Osteoblast (primary cell): ENCODE measurements at regions not wholly inside any gene's neighbourhood (a gene's known extent, or its start where the extent isn't known, plus 50 kb on each side); places are given as distances from the start of the nearest gene placed in this dataset. TPM values are rescaled to one million over a fixed set of nuclear protein-coding genes. Genes with fewer than 3 reads are reported as not detected.

Source experiments
- DNase-seq: peaks from one replicate; pipeline ENCODE4 v3.0.0; 2011; ENCODE audit warnings: low spot score, mixed read lengths; ENCODE audit not compliant: insufficient read length; ENCODE audit errors: missing footprints
- H2AFZ ChIP-seq: 2 replicates; pipeline ENCODE4 v1.6.0; 2011; ENCODE audit warnings: mild to moderate bottlenecking, low read length
- H3K27ac ChIP-seq: 2 replicates; pipeline ENCODE4 v1.5.1; 2011; ENCODE audit warnings: mild to moderate bottlenecking, low read depth, low read length, moderate library complexity
- H3K27me3 ChIP-seq: 2 replicates; pipeline ENCODE4 v1.6.0; 2012; ENCODE audit warnings: mild to moderate bottlenecking, control low read depth, inconsistent platforms, low read length, moderate library complexity; ENCODE audit not compliant: insufficient read depth
- H3K36me3 ChIP-seq: 2 replicates; pipeline ENCODE4 v1.5.1; 2011; ENCODE audit warnings: mild to moderate bottlenecking, low read length, control low read depth, moderate library complexity; ENCODE audit not compliant: insufficient read depth
- H3K4me1 ChIP-seq: 2 replicates; pipeline ENCODE4 v1.5.1; 2011; ENCODE audit warnings: mild to moderate bottlenecking, low read length, control low read depth, moderate library complexity; ENCODE audit not compliant: insufficient read depth
- H3K4me2 ChIP-seq: 2 replicates; pipeline ENCODE4 v1.6.0; 2011; ENCODE audit warnings: mild to moderate bottlenecking, low read length; ENCODE audit not compliant: insufficient read depth
- H3K4me3 ChIP-seq: fragments of 200-600 bp; sonication (generic); 3 replicates; pipeline ENCODE4 v1.5.1; 2012; ENCODE audit warnings: mild to moderate bottlenecking, low read length, inconsistent platforms; ENCODE audit not compliant: insufficient read depth
- H3K79me2 ChIP-seq: 2 replicates; pipeline ENCODE4 v1.6.0; 2012; ENCODE audit warnings: mild to moderate bottlenecking, low read length, control low read depth, inconsistent platforms; ENCODE audit not compliant: insufficient read depth
- H3K9me3 ChIP-seq: 2 replicates; pipeline ENCODE4 v1.5.1; 2011; ENCODE audit warnings: low read depth, low read length, control low read depth
- H4K20me1 ChIP-seq: 2 replicates; pipeline ENCODE4 v1.6.0; 2012; ENCODE audit warnings: mild to moderate bottlenecking, low read length, control low read depth; ENCODE audit not compliant: insufficient read depth
- CTCF ChIP-seq: IDR thresholded peaks from 2 replicates; pipeline ENCODE4 v1.5.1; 2011; ENCODE audit warnings: mild to moderate bottlenecking, low read depth, low read length, moderate library complexity; ENCODE audit errors: extremely low read depth
- small RNA-seq: library from RNA; depleted of rRNA; stranded (forward); fragments of <200 nt; gene quantifications from one replicate; pipeline ENCODE3, GENCODE V24; 2012

- Histone ChIP-seq H3K4me3 (no peak overlapping the region), H3K79me2 (no peaks in the 10 kb centered on the region), H3K36me3 (no peaks in the 10 kb centered on the region), H3K4me2 (no peak overlapping the region), H3K27me3 (no peaks in the 10 kb centered on the region), H2AFZ (no peak overlapping the region), H4K20me1 (no peaks in the 10 kb centered on the region), H3K27ac (no peak overlapping the region), H3K9me3 (no peaks in the 10 kb centered on the region), H3K4me1 (no peaks in the 10 kb centered on the region)
- no peak for TF ChIP-seq CTCF
- no peak for DNase-seq
Observed at GRCh38 chr2:67342394-67342793, 54.7 kb upstream of the ETAA1 start.

- H3K9me3 ChIP-seq, result no peaks in the 10 kb centered on the region
- H3K27ac ChIP-seq, result no peak overlapping the region
- no peaks in the 10 kb centered on the region for H3K27me3 ChIP-seq
- H3K79me2 ChIP-seq, result no peaks in the 10 kb centered on the region
- no peak overlapping the region for H3K4me2 ChIP-seq
- H2AFZ ChIP-seq, result no peak overlapping the region
- H3K36me3 ChIP-seq, result no peaks in the 10 kb centered on the region
- peak; percentile 6 for DNase-seq
- H4K20me1 ChIP-seq, result no peaks in the 10 kb centered on the region
- TF ChIP-seq CTCF, result no peak
- H3K4me1 ChIP-seq, result no peaks in the 10 kb centered on the region
- H3K4me3 ChIP-seq, result no peak overlapping the region
Observed at GRCh38 chr2:67346718-67347407, 50.3 kb upstream of the ETAA1 start.

Small RNAs in the stretch of these regions (small RNA-seq; reads per million reads assigned to genes)
- not detected for gene AC009474.2
